Coronary artery (tissue), 2 donors: ENCODE measurements at regions not wholly inside any gene's neighbourhood (a gene's known extent, or its start where the extent isn't known, plus 50 kb on each side); places are given as distances from the start of the nearest gene placed in this dataset.

Source experiments
- DNase-seq: peaks from one replicate; pipeline ENCODE4 v3.0.0-alpha.2; 2017; ENCODE audit warnings: low spot score
- H3K27ac ChIP-seq, 2 donors: fragments of 200-600 bp; sonication (generic); one replicate each; pipeline ENCODE4 v1.5.1; 2016 to 2019
- H3K4me3 ChIP-seq: fragments of 200-600 bp; sonication (generic); 2 replicates; pipeline ENCODE4 v1.5.1; 2016; ENCODE audit warnings: mild to moderate bottlenecking, moderate library complexity
- TF ChIP-seq, protein P1 (sequence below): fragments of 200-600 bp; sonication (generic); IDR thresholded peaks from one replicate; pipeline ENCODE4 v1.5.1; 2019; ENCODE audit warnings: antibody characterized with exemption

DNA sequence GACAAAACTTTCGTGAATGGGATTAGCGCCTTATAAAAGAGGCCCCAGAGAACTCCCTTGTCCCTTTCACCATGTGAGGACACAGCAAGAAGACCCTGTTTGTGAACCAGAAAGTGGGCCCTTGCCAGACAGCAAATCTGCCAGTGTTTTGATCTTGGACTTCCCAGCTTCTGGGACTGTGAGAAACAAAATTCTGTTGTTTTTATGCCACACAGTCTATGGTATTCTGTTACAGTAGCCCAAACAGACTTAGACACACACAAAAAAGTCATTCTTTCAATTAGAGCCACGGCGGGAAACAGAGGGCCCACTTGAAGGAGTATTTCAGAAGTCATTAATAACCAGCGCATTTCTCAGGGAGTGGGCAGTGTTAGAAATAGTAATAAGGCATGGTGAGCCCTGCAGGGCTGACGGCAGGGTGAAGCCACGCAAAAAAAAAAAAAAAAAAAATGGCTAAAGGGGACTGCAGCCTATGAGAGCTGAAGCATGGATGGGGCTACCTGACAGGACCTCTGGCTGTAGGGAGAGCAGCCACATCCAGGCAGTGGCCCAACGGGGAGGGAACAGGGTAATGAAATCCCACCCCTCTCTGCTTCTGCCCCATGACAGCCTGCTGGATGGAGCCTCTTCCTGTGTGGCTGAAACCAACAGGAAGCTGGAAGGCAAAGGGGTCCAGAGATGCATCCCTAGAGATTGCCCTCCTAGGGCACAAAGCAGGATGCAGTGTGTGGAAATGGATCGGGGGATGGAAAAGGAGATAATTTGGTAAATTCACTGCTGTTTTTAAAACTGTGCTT, 189.3 kb downstream of the KCNS3 start:
- no peak for DNase-seq
- TF ChIP-seq, protein P1, sequence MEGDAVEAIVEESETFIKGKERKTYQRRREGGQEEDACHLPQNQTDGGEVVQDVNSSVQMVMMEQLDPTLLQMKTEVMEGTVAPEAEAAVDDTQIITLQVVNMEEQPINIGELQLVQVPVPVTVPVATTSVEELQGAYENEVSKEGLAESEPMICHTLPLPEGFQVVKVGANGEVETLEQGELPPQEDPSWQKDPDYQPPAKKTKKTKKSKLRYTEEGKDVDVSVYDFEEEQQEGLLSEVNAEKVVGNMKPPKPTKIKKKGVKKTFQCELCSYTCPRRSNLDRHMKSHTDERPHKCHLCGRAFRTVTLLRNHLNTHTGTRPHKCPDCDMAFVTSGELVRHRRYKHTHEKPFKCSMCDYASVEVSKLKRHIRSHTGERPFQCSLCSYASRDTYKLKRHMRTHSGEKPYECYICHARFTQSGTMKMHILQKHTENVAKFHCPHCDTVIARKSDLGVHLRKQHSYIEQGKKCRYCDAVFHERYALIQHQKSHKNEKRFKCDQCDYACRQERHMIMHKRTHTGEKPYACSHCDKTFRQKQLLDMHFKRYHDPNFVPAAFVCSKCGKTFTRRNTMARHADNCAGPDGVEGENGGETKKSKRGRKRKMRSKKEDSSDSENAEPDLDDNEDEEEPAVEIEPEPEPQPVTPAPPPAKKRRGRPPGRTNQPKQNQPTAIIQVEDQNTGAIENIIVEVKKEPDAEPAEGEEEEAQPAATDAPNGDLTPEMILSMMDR: no peak
- H3K27ac ChIP-seq: no peak overlapping the region
- H3K4me3 ChIP-seq: no peak overlapping the region

DNA sequence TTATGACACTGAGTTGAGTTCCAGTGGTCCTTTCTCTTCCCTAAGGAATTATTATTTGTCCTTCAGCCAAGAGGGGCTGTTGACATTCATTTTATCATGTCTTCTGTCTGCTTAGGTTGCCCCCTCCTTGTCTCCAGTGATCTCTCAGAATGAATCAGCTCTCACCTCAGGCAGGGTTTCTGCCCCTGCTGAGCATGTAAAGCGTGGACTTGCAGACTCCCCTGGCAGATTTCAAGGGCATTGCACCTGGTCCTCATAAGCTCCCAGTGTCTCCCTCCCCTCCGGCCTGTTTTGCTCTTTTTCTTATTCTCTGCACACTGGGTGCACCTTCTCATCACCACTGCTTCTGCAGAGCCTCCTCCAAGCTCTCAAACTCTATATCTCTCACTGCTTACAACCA, 188.4 kb downstream of the KCNS3 start:
- Histone ChIP-seq H3K4me3 (no peak overlapping the region), H3K27ac (no peak overlapping the region)
- DNase-seq: no peak
- TF ChIP-seq, protein P1: no peak

GRCh38 chr2:18066066-18066465, 187.6 kb downstream of the KCNS3 start:
- H3K27ac ChIP-seq: no peak overlapping the region
- H3K4me3 ChIP-seq: no peak overlapping the region
- TF ChIP-seq, protein P1: no peak
- no peak for DNase-seq

DNA sequence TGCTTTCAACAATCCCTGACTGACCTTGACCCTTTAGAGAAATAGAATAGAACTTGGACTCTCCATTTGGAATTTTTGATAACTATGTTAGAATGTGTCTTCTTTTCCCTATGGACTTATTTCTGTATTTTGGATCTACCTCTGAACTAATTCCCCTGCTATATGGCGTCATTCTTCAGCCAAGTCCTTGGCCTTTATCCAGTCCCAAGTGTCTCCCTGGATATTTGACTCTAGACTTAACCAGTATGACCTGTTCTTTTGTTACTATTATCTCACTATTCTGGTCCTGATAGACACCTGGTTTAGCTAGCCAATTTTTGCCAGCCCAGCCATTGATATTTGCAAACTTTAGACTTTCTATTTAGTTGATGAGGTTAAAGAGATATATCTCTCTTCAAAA, 186.8 kb downstream of the KCNS3 start:
- H3K27ac ChIP-seq: no peak overlapping the region
- TF ChIP-seq, protein P1: no peak
- no peak overlapping the region for H3K4me3 ChIP-seq
- no peak for DNase-seq

GRCh38 chr2:18063826-18064470, 185.5 kb downstream of the KCNS3 start:
- Histone ChIP-seq H3K4me3 (no peak overlapping the region), H3K27ac (no peak overlapping the region)
- TF ChIP-seq, protein P1: no peak
- no peak for DNase-seq

DNA sequence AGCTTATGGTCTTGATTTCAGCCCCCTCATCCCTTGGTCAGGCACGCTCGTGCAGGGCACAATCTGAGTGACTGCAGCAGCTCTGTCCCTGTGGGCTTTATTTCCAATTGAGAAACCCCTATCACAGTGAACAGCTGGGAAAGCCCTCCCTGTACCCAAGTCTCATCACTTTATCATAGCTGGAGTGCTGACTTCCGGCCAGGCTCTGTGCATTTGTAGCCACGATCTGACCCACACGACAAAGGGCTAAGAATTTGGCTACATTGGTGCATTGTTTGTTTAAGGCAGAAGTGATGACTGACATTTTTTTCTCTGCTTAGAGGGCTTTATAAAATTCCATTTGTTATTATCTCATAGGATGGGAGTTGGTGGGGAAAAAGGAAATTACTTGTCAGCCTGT, 184.4 kb downstream of the KCNS3 start:
- no peak for DNase-seq
- TF ChIP-seq, protein P1: no peak
- Histone ChIP-seq H3K27ac (no peak overlapping the region), H3K4me3 (no peak overlapping the region)

- no peak for DNase-seq
- Histone ChIP-seq H3K4me3 (no peak overlapping the region), H3K27ac (no peak overlapping the region)
- TF ChIP-seq, protein P1: no peak
These were observed 183.2 kb downstream of the KCNS3 start for GRCh38 chr2:18061717-18062116.
